Natural killer cell (primary cell): ENCODE measurements at regions not wholly inside any gene's neighbourhood (a gene's known extent, or its start where the extent isn't known, plus 50 kb on each side); places are given as distances from the start of the nearest gene placed in this dataset.

Experiments
- ATAC-seq, 3 donors: fragments of 150-1000 bp in 2 of 3; fragments of 200-7000 bp in 1 of 3; cut with Tn5 transposase; 1 replicate in 1 of 3; 2 replicates in 2 of 3; pipeline ENCODE4 v1.10.0; 2021; ENCODE audit warnings: mild to moderate bottlenecking in 2 of 3, moderate library complexity in 2 of 3
- DNase-seq, 2 donors: peaks; one replicate each; pipeline versions ENCODE4 v3.0.0 to v3.0.0-alpha.2; 2013 to 2021; ENCODE audit warnings: mixed read lengths in 1 of 2
- H3K27ac ChIP-seq: one replicate; pipeline ENCODE4 v1.5.1; 2013; ENCODE audit warnings: mild to moderate bottlenecking, low read length
- H3K27me3 ChIP-seq: one replicate; pipeline ENCODE4 v1.6.1; 2013; ENCODE audit warnings: low read length; ENCODE audit not compliant: control insufficient read depth, insufficient read depth
- H3K36me3 ChIP-seq: one replicate; pipeline ENCODE4 v1.6.1; 2013; ENCODE audit warnings: low read length; ENCODE audit not compliant: control insufficient read depth, insufficient read depth
- H3K4me1 ChIP-seq: one replicate; pipeline ENCODE4 v1.6.1; 2013; ENCODE audit warnings: low read length; ENCODE audit not compliant: control insufficient read depth, insufficient read depth
- H3K4me3 ChIP-seq: one replicate; pipeline ENCODE4 v1.5.1; 2013; ENCODE audit warnings: low read length
- H3K9me3 ChIP-seq: one replicate; pipeline ENCODE4 v1.6.1; 2013; ENCODE audit warnings: low read length; ENCODE audit not compliant: control insufficient read depth, insufficient read depth
- H3K27ac Mint-ChIP-seq, 2 donors: one replicate each; pipeline ENCODE4 v1.8.0; 2022; ENCODE audit warnings: mild to moderate bottlenecking in 2 of 2, mixed read lengths in 2 of 2, moderate library complexity in 1 of 2
- H3K27me3 Mint-ChIP-seq, 2 donors: one replicate each; pipeline ENCODE4 v1.8.0; 2022; ENCODE audit warnings: low read depth in 2 of 2, mixed read lengths in 2 of 2
- H3K36me3 Mint-ChIP-seq: one replicate; pipeline ENCODE4 v1.8.0; 2022; ENCODE audit warnings: mixed read lengths
- H3K4me1 Mint-ChIP-seq, 2 donors: one replicate each; pipeline ENCODE4 v1.8.0; 2022; ENCODE audit warnings: mixed read lengths in 2 of 2
- H3K4me3 Mint-ChIP-seq: one replicate; pipeline ENCODE4 v1.8.0; 2022; ENCODE audit warnings: mild to moderate bottlenecking, moderate library complexity, mixed read lengths
- H3K9me3 Mint-ChIP-seq, 2 donors: one replicate each; pipeline ENCODE4 v1.8.0; 2022; ENCODE audit warnings: mixed read lengths in 2 of 2
- CTCF ChIP-seq: fragments of 200-600 bp; IDR thresholded peaks from one replicate; pipeline ENCODE4 v1.8.0; 2022; ENCODE audit warnings: antibody characterized with exemption
- WGBS: methylation state at CpG from one replicate; pipeline ENCODE4 v1.1.7; 2013; ENCODE audit warnings: missing lambda C conversion rate; ENCODE audit not compliant: insufficient coverage; 5-methylcytosine and 5-hydroxymethylcytosine counted together
- intact Hi-C: fragments of 100-400 bp; cut with micrococcal nuclease; formaldehyde crosslinking; loops from one replicate; pipeline ENCODE4 v1.14.2; 2022

- peaks cover 28 to 54% of the 10 kb centered on the region in 2 donors for H3K4me1 Mint-ChIP-seq
- TF ChIP-seq CTCF: no peak
- intact Hi-C loops: no loop called here
These were observed 106.8 kb upstream of the CD180 start for GRCh38 chr5:67303356-67303755.

GRCh38 chr5:67301285-67301903 is 104.8 kb upstream of the CD180 start:
- H3K4me1 Mint-ChIP-seq: peaks cover 20 to 44% of the 10 kb centered on the region in 2 donors
- TF ChIP-seq CTCF: no peak
- Histone ChIP-seq H3K36me3 (no peaks in the 10 kb centered on the region), H3K4me3 (no peak overlapping the region), H3K27me3 (no peaks in the 10 kb centered on the region), H3K4me1 (no peaks in the 10 kb centered on the region), H3K27ac (no peak overlapping the region), H3K9me3 (no peaks in the 10 kb centered on the region)
- DNase-seq: no peak
- intact Hi-C loops: no loop called here
- H3K9me3 Mint-ChIP-seq: no peaks in the 10 kb centered on the region
- peak in 1 of 3 donors; percentile 29 for ATAC-seq
- H3K27ac Mint-ChIP-seq: peak overlapping the region in 1 of 2 donors; percentile 58
- no peaks in the 10 kb centered on the region for H3K36me3 Mint-ChIP-seq
- no peak overlapping the region for H3K4me3 Mint-ChIP-seq
- peaks cover 7 to 8% of the 10 kb centered on the region in 2 donors for H3K27me3 Mint-ChIP-seq
- WGBS: 61% methylated on average over 8 of the region's 8 CpGs

More at GRCh38 chr5:67303356-67303755, 106.8 kb upstream of the CD180 start:
- Mint-ChIP-seq H3K27me3 (peaks cover 6 to 8% of the 10 kb centered on the region in 2 donors), H3K4me3 (no peak overlapping the region), H3K27ac (no peak overlapping the region), H3K9me3 (no peaks in the 10 kb centered on the region), H3K36me3 (no peaks in the 10 kb centered on the region)
- H3K27ac ChIP-seq: no peak overlapping the region
- no peak overlapping the region for H3K4me3 ChIP-seq
- H3K27me3 ChIP-seq: no peaks in the 10 kb centered on the region
- DNase-seq (no peak), ATAC-seq (no peak)
- H3K36me3 ChIP-seq: no peaks in the 10 kb centered on the region
- no peaks in the 10 kb centered on the region for H3K9me3 ChIP-seq
- H3K4me1 ChIP-seq: no peaks in the 10 kb centered on the region
- WGBS: 92% methylated on average over 3 of the region's 3 CpGs

- H3K36me3 Mint-ChIP-seq: no peaks in the 10 kb centered on the region
- no peaks in the 10 kb centered on the region for H3K4me1 ChIP-seq
- no peak overlapping the region for H3K4me3 Mint-ChIP-seq
- H3K4me3 ChIP-seq: no peak overlapping the region
- 83% methylated on average over 2 of the region's 2 CpGs for WGBS
- peaks cover 17 to 39% of the 10 kb centered on the region in 2 donors for H3K4me1 Mint-ChIP-seq
- no peaks in the 10 kb centered on the region for H3K27me3 ChIP-seq
- H3K27me3 Mint-ChIP-seq: peaks cover 8 to 9% of the 10 kb centered on the region in 2 donors
- no peak overlapping the region for H3K27ac ChIP-seq
- DNase-seq (no peak), ATAC-seq (no peak)
- no peak for TF ChIP-seq CTCF
- H3K36me3 ChIP-seq: no peaks in the 10 kb centered on the region
- H3K27ac Mint-ChIP-seq: peak overlapping the region in 1 of 2 donors; percentile 58
- intact Hi-C loops: no loop called here
- no peaks in the 10 kb centered on the region for H3K9me3 ChIP-seq
- no peaks in the 10 kb centered on the region for H3K9me3 Mint-ChIP-seq
These were observed 103.7 kb upstream of the CD180 start for GRCh38 chr5:67300326-67300725.
